Left cardiac atrium (tissue), 4 donors: ENCODE measurements at regions not wholly inside any gene's neighbourhood (a gene's known extent, or its start where the extent isn't known, plus 50 kb on each side); places are given as distances from the start of the nearest gene placed in this dataset.
"Not testable (repeated sequence)": the region's sequence is repeated elsewhere in the genome, so short reads cannot be mapped to it uniquely, and the experiment has no call there.

ENCODE experiments used
- ATAC-seq, 2 donors: fragments of 200-7000 bp; cut with Tn5 transposase; one replicate each; pipeline ENCODE4 v1.9.1; 2020; ENCODE audit warnings: mild to moderate bottlenecking in 2 of 2, moderate library complexity in 2 of 2
- DNase-seq: peaks from one replicate; pipeline ENCODE4 v3.0.0-alpha.2; 2020
- intact Hi-C, 2 donors: fragments of 100-400 bp; cut with DNase I; formaldehyde crosslinking; loops; one replicate each; pipeline versions ENCODE4 v1.14.1 to v1.15.1; 2022 to 2023
- donor health status: DM: no; HTN: yes; CAD: no.
- donor health status: DM: no; HTN: yes; CAD: no; lungs with severe emphysema.
- donor health status: DM: yes; HTN: yes; CAD: no.
- donor health status: Dilated cardiomyopathy.

GRCh38 chr13:112170823-112171569, 104.0 kb downstream of the SOX1 start:
- intact Hi-C loops = no loop called here
- no peak for DNase-seq
- ATAC-seq = no peak

GRCh38 chr13:112171570-112171965, 104.6 kb downstream of the SOX1 start:
- no peak for DNase-seq
- no peak for ATAC-seq
- intact Hi-C loops = no loop called here

DNA sequence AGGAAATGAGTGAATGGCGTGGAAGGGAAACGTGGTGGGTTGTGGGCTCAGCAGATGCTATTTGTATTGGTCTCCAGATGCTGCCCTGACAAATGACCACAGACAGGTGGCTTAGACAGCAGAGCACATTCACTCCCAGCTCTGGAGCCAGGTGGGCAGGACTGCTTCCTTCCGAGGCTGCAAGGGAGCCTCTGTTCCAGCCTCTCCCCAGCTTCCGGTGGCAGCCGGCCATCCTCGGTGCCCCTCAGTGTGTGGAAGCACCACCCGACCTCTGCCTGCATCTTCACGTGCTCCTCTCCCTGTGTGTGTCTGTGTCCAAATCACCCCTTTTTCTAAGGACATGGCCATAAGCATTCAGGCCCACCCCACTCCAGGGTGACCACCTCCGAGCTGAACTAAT, 105.1 kb downstream of the SOX1 start:
- ATAC-seq (no peak), DNase-seq (no peak)
- intact Hi-C loops = no loop called here

GRCh38 chr13:112172641-112173251, 105.8 kb downstream of the SOX1 start:
- no peak for ATAC-seq
- intact Hi-C loops = no loop called here
- no peak for DNase-seq

DNA sequence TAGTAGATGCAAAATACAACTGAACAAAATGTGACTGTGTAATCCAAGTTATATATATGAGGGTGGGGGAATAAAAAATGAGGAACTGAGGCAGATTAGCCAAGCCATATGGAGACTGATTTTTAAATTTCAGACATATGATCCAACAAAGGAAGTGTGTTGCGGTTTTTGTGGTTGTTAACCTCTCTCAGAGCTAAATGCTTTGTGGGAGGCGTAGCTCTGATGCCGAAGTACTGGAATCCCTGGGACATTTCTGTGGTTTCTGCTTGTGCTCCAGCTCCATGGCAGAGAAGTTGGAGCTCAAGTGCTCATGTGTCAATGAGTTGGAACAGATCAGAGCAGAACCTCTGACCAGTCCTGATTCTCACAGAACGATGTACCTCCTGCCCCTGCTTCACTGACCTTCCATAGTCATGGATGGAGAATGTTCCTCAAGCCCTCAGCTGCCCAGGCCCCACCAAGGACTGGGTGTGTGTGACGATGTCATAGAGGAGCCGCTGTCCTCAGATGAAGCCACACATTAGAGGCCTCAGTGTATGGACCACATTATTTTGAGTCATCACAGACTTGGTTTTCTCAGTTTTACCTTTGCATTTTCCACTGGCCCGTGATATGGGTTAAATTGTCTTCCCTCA, 107.6 kb downstream of the SOX1 start:
- intact Hi-C loops = no loop called here
- DNase-seq (no peak), ATAC-seq (no peak)

- no peak for ATAC-seq
- intact Hi-C loops = no loop called here
- no peak for DNase-seq
Observed at GRCh38 chr13:112175162-112176075, 108.5 kb downstream of the SOX1 start.

GRCh38 chr13:112176141-112177119, 109.5 kb downstream of the SOX1 start:
- ATAC-seq, DNase-seq, intact Hi-C loops: not testable (repeated sequence)

GRCh38 chr13:112177450-112178288, 110.7 kb downstream of the SOX1 start:
- DNase-seq = no peak
- peak in 1 of 2 donors; percentile 50 for ATAC-seq
- intact Hi-C loops = no loop called here

- ATAC-seq = no peak
- intact Hi-C loops = no loop called here
- no peak for DNase-seq
Observed at GRCh38 chr13:112178769-112179168, 111.8 kb downstream of the SOX1 start.

DNA sequence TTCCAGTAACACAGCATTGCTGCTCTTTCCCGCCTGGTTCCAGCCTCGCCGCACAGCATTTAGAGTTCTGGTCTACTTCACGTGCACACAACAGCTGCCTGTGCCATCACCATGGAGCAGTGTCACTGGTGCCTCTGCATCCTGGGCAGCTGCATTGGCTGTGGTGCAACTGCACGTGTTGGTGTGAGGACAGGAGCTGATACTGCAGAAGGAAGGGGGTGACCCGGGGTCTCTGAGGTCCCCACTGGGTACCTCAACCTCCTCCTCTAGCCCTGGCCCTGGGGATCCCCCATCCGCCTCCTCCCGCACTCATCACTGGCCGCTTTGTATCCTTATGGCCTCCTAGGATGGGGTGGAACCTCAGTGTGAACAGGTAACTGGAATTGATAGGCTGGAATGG, 112.5 kb downstream of the SOX1 start:
- intact Hi-C loops = no loop called here
- ATAC-seq = no peak
- no peak for DNase-seq

GRCh38 chr13:112179995-112180394, 113.0 kb downstream of the SOX1 start:
- no peak for ATAC-seq

GRCh38 chr13:112181336-112182067, 114.6 kb downstream of the SOX1 start:
- no peak for DNase-seq
- intact Hi-C loops = no loop called here
- no peak for ATAC-seq

More at GRCh38 chr13:112179995-112180394, 113.0 kb downstream of the SOX1 start:
- intact Hi-C loops = no loop called here
- no peak for DNase-seq

DNA sequence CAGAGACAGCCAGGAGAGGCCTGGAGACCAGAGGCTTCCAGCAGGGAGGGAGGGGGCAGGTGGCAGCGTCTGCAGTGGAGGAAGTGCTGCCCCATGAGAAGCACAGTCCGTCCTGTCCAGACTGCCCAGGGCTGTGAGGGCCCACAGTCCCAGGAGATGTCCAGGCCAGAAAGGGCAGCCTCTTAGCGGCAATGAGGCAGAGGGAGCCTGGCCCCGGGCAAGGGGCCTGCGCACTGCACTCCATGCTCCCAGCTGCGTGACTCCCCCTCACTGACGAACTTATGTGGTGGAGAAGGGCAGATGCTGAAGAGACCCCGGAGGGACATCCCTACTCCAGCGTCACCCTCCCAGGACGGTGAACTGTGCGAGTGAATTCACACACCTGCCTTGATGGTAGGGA, 115.3 kb downstream of the SOX1 start:
- ATAC-seq = no peak
- no peak for DNase-seq
- intact Hi-C loops = no loop called here

GRCh38 chr13:112182846-112183531, 116.0 kb downstream of the SOX1 start:
- no peak for DNase-seq
- intact Hi-C loops = no loop called here
- peak in 1 of 2 donors; percentile 71 for ATAC-seq

DNA sequence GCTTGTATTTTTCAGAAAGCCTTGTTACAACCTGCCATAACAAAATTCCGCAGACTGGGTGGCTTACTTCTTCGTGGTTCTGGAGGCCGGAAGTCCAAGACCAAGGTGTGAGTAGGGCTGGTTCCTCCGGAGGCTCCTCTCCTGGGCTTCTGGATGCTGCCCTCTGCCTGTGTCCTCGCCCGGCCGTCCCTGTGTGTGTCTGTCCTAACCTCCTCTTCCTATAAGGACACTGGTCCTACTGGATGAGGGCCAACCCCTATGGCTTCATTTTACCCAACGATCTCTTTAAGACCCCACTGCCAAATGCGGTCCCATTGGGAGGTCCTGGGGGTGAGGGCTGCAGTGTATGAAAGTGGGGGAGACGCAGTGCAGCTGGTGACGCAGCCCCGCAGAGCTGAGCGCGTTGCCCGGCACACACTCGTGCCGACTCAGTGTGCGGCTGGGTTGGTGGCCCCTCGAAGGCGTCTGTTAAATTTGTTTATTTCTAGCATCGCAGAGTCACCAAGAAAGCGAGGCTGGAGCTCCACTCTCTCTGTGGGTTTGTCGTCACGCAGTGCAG, 116.7 kb downstream of the SOX1 start:
- intact Hi-C loops = no loop called here
- ATAC-seq (no peak), DNase-seq (no peak)

- ATAC-seq (no peak), DNase-seq (no peak)
- intact Hi-C loops = no loop called here
Observed at GRCh38 chr13:112184261-112184660, 117.3 kb downstream of the SOX1 start.
